GM12864 (cell line): ENCODE measurements at regions not wholly inside any gene's neighbourhood (a gene's known extent, or its start where the extent isn't known, plus 50 kb on each side); places are given as distances from the start of the nearest gene placed in this dataset.

ENCODE experiments used
- DNase-seq: peaks from one replicate; pipeline ENCODE4 v3.0.0-alpha.2; 2011; ENCODE audit warnings: low read depth
- H3K4me3 ChIP-seq: 2 replicates; pipeline ENCODE4 v1.5.1; 2011; ENCODE audit warnings: mild to moderate bottlenecking, low read depth, low read length, control low read depth
- TF ChIP-seq, protein P1 (sequence below): IDR thresholded peaks from 2 replicates; pipeline ENCODE4 v1.5.1; 2011; ENCODE audit warnings: low read depth, mild to moderate bottlenecking, moderate library complexity, low read length, control low read depth, inconsistent platforms; ENCODE audit errors: missing control alignments

DNA sequence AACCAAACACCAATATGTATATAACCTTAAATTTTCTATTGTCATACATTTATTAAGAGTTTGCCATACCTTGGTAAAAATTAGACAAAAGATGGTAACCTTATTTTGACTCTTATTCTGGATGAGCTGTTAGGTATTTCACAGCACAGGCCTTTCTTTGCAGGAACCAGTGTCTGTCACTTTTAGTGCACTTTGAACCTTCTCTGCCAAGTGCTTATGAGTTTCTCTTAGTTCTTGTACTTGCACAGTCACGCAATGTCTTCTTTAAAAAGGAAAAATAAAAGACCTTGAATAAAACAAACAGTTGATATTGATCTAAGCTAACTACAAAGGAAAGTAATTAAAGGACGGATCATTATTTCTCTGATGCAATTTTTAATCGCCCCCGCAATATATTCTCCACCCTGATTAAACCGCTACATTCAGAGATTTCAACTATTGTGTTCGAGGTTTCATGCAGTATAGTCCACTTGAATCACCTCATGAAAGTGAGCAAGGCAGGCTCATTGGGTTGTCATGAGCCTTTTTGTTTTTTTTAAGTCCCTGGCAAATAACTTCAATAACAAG, 534.5 kb downstream of the KLF5 start:
- TF ChIP-seq, protein P1, sequence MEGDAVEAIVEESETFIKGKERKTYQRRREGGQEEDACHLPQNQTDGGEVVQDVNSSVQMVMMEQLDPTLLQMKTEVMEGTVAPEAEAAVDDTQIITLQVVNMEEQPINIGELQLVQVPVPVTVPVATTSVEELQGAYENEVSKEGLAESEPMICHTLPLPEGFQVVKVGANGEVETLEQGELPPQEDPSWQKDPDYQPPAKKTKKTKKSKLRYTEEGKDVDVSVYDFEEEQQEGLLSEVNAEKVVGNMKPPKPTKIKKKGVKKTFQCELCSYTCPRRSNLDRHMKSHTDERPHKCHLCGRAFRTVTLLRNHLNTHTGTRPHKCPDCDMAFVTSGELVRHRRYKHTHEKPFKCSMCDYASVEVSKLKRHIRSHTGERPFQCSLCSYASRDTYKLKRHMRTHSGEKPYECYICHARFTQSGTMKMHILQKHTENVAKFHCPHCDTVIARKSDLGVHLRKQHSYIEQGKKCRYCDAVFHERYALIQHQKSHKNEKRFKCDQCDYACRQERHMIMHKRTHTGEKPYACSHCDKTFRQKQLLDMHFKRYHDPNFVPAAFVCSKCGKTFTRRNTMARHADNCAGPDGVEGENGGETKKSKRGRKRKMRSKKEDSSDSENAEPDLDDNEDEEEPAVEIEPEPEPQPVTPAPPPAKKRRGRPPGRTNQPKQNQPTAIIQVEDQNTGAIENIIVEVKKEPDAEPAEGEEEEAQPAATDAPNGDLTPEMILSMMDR, result no peak
- H3K4me3 ChIP-seq, result no peak overlapping the region
- no peak for DNase-seq

DNA sequence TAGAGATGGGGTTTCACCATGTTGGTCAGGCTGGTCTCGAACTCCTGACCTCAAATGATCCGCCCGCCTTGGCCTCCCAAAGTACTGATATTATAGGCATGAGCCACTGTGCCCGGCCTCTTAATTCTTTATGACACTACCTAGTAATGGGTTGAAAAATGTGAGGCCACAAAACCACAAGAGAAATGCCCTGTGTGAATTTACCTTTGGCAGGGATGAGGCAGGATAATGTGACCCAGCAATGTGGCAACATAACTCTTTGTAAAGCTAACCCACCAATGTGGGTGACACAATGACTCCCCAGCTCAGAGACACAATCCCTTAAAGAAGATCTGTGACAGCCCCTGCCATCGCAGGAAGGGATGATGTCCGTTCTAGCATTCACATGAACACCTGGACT, 533.1 kb downstream of the KLF5 start:
- DNase-seq, result no peak
- TF ChIP-seq, protein P1, result no peak
- no peak overlapping the region for H3K4me3 ChIP-seq

DNA sequence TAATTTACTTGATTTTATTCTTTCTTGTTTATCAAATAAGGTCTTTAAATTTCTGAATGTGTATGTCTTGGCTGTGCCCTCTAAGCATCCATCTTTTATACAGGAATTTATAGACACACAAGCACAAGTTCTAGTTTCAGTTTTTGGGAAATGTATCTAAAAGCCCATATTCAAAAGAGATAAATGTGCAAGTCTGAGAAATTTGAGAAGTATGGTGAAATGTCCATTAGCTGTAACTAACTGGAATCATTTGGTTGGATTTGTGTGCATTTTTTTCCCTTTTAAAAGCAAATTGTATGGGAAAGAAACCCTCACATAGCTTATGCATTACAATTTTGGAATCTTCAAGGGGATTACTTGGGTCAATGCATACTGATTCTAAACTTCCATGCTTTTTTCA, 532.0 kb downstream of the KLF5 start:
- TF ChIP-seq, protein P1, result no peak
- H3K4me3 ChIP-seq, result no peak overlapping the region
- DNase-seq, result no peak

DNA sequence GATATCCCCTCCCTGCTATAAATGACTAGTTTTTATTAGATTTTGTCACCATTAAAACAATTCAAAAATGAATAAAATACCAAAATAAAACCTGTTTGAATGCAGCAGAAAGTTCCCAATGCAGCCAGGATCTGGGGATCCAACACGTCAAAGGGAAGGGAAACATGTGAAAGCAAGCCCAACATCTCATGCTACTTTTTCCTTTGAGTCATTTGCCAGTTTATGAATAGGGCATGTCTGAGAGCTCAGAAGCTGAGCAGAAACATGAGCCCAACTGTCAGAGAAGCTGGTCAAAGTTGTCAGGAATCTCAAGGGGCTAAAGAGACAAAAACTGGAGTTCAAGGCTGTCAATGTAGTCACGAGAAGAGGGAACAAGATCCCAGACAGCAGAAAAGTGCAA, 526.4 kb downstream of the KLF5 start:
- TF ChIP-seq, protein P1, result no peak
- no peak overlapping the region for H3K4me3 ChIP-seq

DNA sequence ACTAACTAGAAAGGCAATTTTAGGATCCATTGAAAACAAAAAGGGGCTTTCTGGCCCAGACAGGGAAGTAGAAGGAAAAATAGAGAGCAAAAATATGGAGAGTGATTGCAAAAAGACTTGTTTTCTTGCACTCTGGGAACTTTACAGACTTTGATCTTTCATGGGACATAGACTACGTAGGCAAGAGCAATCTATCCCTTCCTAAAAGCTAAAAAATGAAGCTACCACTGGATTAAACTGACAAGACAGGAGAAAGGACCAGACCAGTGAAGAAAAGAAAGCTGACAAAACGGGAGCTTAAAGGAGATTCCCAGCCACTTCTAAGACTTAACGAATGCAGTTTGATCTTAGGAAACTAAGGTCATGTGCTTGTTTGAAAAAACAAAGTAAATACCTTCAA, 524.5 kb downstream of the KLF5 start:
- TF ChIP-seq, protein P1, result no peak
- no peak overlapping the region for H3K4me3 ChIP-seq
- DNase-seq, result no peak

More for the DNA sequence above, 526.4 kb downstream of the KLF5 start:
- DNase-seq, result no peak

DNA sequence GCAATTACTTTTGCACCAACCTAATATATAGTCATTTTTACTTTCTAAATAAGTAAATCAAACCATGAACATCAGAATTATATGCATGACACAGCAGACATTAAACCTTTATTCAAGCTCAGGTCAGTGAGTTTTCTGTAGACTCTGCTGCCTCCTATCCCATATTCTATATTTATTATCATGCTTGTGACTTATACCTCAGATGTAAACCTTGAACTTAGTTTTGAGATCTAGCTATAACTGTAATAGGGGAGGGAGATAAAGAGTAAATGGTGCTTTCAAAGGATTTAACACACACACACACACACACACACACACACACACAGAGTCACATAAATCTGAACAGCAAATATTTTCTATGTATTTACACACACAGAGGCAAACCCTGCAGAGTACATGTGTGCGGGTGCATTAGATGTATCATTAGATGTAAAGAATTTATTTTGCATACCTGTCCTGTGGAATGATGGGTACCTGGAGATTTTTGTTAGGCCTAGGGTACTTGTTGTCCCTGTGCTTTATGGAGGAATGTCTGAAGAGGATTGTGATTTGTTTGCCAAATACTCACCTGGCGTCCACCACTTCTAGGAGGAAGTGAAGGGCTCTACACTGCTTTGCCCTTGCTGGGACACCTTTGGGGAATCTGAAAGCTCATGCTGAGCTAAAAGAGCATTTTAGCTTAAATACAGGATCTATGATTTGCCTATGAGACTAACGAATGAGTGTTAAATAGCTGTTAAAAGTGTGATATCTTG, 521.9 kb downstream of the KLF5 start:
- TF ChIP-seq, protein P1, result no peak
- no peak for DNase-seq
- no peak overlapping the region for H3K4me3 ChIP-seq
